Transverse colon (tissue), 4 donors: ENCODE measurements at regions not wholly inside any gene's neighbourhood (a gene's known extent, or its start where the extent isn't known, plus 50 kb on each side); places are given as distances from the start of the nearest gene placed in this dataset.

ENCODE experiments used
- CTCF ChIP-seq, 5 experiments: fragments of 200-600 bp in 3 of 5; fragments of 450-650 bp in 2 of 5; sonication (generic) in 3 of 5; IDR thresholded peaks; 1 replicate in 2 of 5; 2 replicates in 3 of 5; pipeline ENCODE4 v1.5.1; 2016 to 2017; ENCODE audit warnings: antibody characterized with exemption in 5 of 5, inconsistent platforms in 3 of 5, mild to moderate bottlenecking in 2 of 5, moderate library complexity in 1 of 5
- POLR2A ChIP-seq: fragments of 450-650 bp; IDR thresholded peaks from one replicate; pipeline ENCODE4 v1.6.1; 2016; ENCODE audit warnings: antibody characterized with exemption, mild to moderate bottlenecking, moderate library complexity
- POLR2AphosphoS5 ChIP-seq, 3 donors: sonication (generic); formaldehyde crosslinking; IDR thresholded peaks; one replicate each; pipeline ENCODE4 v1.6.1; 2016; ENCODE audit warnings: antibody characterized with exemption in 3 of 3

- no peak for TF ChIP-seq CTCF (IDR thresholded peaks at IDR 0.05)
- no peak for TF ChIP-seq POLR2A
- TF ChIP-seq POLR2AphosphoS5 (IDR thresholded peaks at IDR 0.05): no peak
These were observed 149.8 kb downstream of the AKR1D1 start for GRCh38 chr7:138226001-138226476.
